GM18507 (cell line): ENCODE measurements at regions not wholly inside any gene's neighbourhood (a gene's known extent, or its start where the extent isn't known, plus 50 kb on each side); places are given as distances from the start of the nearest gene placed in this dataset.

Experiments
- DNase-seq: peaks from one replicate; pipeline ENCODE4 v3.0.0; 2011; ENCODE audit warnings: low read depth; ENCODE audit not compliant: insufficient read length; ENCODE audit errors: extremely low spot score
- FAIRE-seq: peaks from 2 replicates; lab custom pipeline; 2011; peaks lifted over from hg19 to GRCh38; lab: Jason Lieb, UNC

- no peak for DNase-seq
- no peak for FAIRE-seq
Observed at GRCh38 chr10:129361676-129362376, 105.2 kb upstream of the MGMT start.

- no peak for FAIRE-seq
- DNase-seq: no peak
Observed at GRCh38 chr10:129364949-129365348, 102.1 kb upstream of the MGMT start.

GRCh38 chr10:129365767-129366402 is 101.2 kb upstream of the MGMT start:
- DNase-seq (no peak), FAIRE-seq (no peak)

GRCh38 chr10:129366450-129366849 is 100.6 kb upstream of the MGMT start:
- FAIRE-seq (no peak), DNase-seq (no peak)

GRCh38 chr10:129369566-129369965 is 97.5 kb upstream of the MGMT start:
- no peak for FAIRE-seq

GRCh38 chr10:129371541-129371940 is 95.5 kb upstream of the MGMT start:
- DNase-seq (no peak), FAIRE-seq (no peak)

More at GRCh38 chr10:129369566-129369965, 97.5 kb upstream of the MGMT start:
- no peak for DNase-seq

GRCh38 chr10:129372172-129372571 is 94.9 kb upstream of the MGMT start:
- no peak for DNase-seq
- no peak for FAIRE-seq

GRCh38 chr10:129373231-129373630 is 93.8 kb upstream of the MGMT start:
- no peak for FAIRE-seq
- no peak for DNase-seq

GRCh38 chr10:129373718-129374117 is 93.3 kb upstream of the MGMT start:
- no peak for FAIRE-seq
- no peak for DNase-seq

GRCh38 chr10:129375171-129375570 is 91.9 kb upstream of the MGMT start:
- no peak for DNase-seq
- no peak for FAIRE-seq

- FAIRE-seq (no peak), DNase-seq (no peak)
Observed at GRCh38 chr10:129375912-129376311, 91.1 kb upstream of the MGMT start.

- FAIRE-seq: no peak
- no peak for DNase-seq
Observed at GRCh38 chr10:129380279-129380678, 86.8 kb upstream of the MGMT start.

GRCh38 chr10:129381741-129382140 is 85.3 kb upstream of the MGMT start:
- DNase-seq (no peak), FAIRE-seq (no peak)

GRCh38 chr10:129382401-129382800 is 84.6 kb upstream of the MGMT start:
- DNase-seq (no peak), FAIRE-seq (no peak)

- no peak for FAIRE-seq
- no peak for DNase-seq
Observed at GRCh38 chr10:129383651-129384050, 83.4 kb upstream of the MGMT start.

- DNase-seq (no peak), FAIRE-seq (no peak)
Observed at GRCh38 chr10:129385600-129385999, 81.4 kb upstream of the MGMT start.

- DNase-seq: no peak
- FAIRE-seq: no peak
Observed at GRCh38 chr10:129386415-129387257, 80.4 kb upstream of the MGMT start.

GRCh38 chr10:129387258-129387525 is 79.8 kb upstream of the MGMT start:
- DNase-seq (no peak), FAIRE-seq (no peak)

GRCh38 chr10:129388435-129388834 is 78.6 kb upstream of the MGMT start:
- no peak for DNase-seq
- no peak for FAIRE-seq

GRCh38 chr10:129389194-129389593 is 77.8 kb upstream of the MGMT start:
- FAIRE-seq (no peak), DNase-seq (no peak)

- DNase-seq (no peak), FAIRE-seq (no peak)
Observed at GRCh38 chr10:129390147-129390546, 76.9 kb upstream of the MGMT start.
